DOHH2 (cell line): ENCODE measurements at regions not wholly inside any gene's neighbourhood (a gene's known extent, or its start where the extent isn't known, plus 50 kb on each side); places are given as distances from the start of the nearest gene placed in this dataset.
A peak's percentile ranks its signal among the peaks of the same experiment; 100 is the strongest.

ENCODE experiments used
- H3F3A ChIP-seq: fragments of 200-600 bp; sonication (generic), shearing (Covaris generic); 2 replicates; pipeline ENCODE4 v1.6.0; 2016; ENCODE audit warnings: antibody characterized with exemption, mild to moderate bottlenecking; ENCODE audit not compliant: control insufficient read depth, insufficient read depth
- H3K27ac ChIP-seq: fragments of 200-600 bp; sonication (generic); 2 replicates; pipeline ENCODE4 v1.5.1; 2014; ENCODE audit warnings: low read depth, mild to moderate bottlenecking, low read length, moderate library complexity
- H3K27me3 ChIP-seq: fragments of 200-600 bp; sonication (generic); 2 replicates; pipeline ENCODE4 v1.6.1; 2014; ENCODE audit warnings: mild to moderate bottlenecking, low read length, mixed read lengths; ENCODE audit not compliant: control insufficient read depth
- H3K36me3 ChIP-seq: fragments of 200-600 bp; sonication (generic); 2 replicates; pipeline ENCODE4 v1.6.1; 2014; ENCODE audit warnings: mild to moderate bottlenecking, low read length, moderate library complexity, mixed read lengths; ENCODE audit not compliant: control insufficient read depth
- H3K4me1 ChIP-seq: fragments of 200-600 bp; sonication (generic); 2 replicates; pipeline ENCODE4 v1.6.1; 2014; ENCODE audit warnings: mild to moderate bottlenecking, low read length, mixed read lengths; ENCODE audit not compliant: control insufficient read depth
- H3K4me2 ChIP-seq: fragments of 200-600 bp; sonication (generic); 2 replicates; pipeline ENCODE4 v1.6.0; 2014; ENCODE audit warnings: mild to moderate bottlenecking, low read length, moderate library complexity
- H3K4me3 ChIP-seq: fragments of 200-600 bp; sonication (generic); 2 replicates; pipeline ENCODE4 v1.5.1; 2014; ENCODE audit warnings: mild to moderate bottlenecking, low read length, mixed read lengths
- H3K79me2 ChIP-seq: fragments of 200-600 bp; sonication (generic); 2 replicates; pipeline ENCODE4 v1.6.1; 2014; ENCODE audit warnings: mild to moderate bottlenecking, low read length, mixed read lengths; ENCODE audit not compliant: control insufficient read depth
- H3K9me2 ChIP-seq: fragments of 200-600 bp; sonication (generic); replicated peaks from 2 replicates; pipeline ENCODE4 v1.6.1; 2014; ENCODE audit warnings: mild to moderate bottlenecking, low read length, mixed read lengths; ENCODE audit not compliant: control insufficient read depth
- H3K9me3 ChIP-seq: fragments of 200-600 bp; sonication (generic); 2 replicates; pipeline ENCODE4 v1.6.1; 2014; ENCODE audit warnings: antibody characterized with exemption, low read length, mixed read lengths; ENCODE audit not compliant: control insufficient read depth, insufficient read depth
- H4K20me1 ChIP-seq: fragments of 200-600 bp; sonication (generic); 2 replicates; pipeline ENCODE4 v1.6.0; 2014; ENCODE audit warnings: low read depth, mild to moderate bottlenecking, antibody characterized with exemption, low read length, moderate library complexity; ENCODE audit not compliant: control insufficient read depth, insufficient read depth
- EZH2phosphoT487 ChIP-seq: fragments of 200-600 bp; sonication (generic); IDR thresholded peaks from 2 replicates; pipeline ENCODE4 v1.6.1; 2017; ENCODE audit warnings: borderline replicate concordance, mild to moderate bottlenecking, antibody characterized with exemption, low read length, moderate library complexity, mixed read lengths
- TF ChIP-seq, protein P1 (sequence below): fragments of 200-600 bp; sonication (generic); IDR thresholded peaks from one replicate; pipeline ENCODE4 v1.5.1; 2014; ENCODE audit warnings: antibody characterized with exemption, mild to moderate bottlenecking, low read depth, low read length; ENCODE audit not compliant: poor library complexity, severe bottlenecking

- no peaks in the 10 kb centered on the region for H3K79me2 ChIP-seq
- H3K27ac ChIP-seq, result no peak overlapping the region
- no peaks in the 10 kb centered on the region for H3K9me3 ChIP-seq
- H3K4me3 ChIP-seq, result no peak overlapping the region
- no peak for TF ChIP-seq EZH2phosphoT487
- TF ChIP-seq, protein P1, sequence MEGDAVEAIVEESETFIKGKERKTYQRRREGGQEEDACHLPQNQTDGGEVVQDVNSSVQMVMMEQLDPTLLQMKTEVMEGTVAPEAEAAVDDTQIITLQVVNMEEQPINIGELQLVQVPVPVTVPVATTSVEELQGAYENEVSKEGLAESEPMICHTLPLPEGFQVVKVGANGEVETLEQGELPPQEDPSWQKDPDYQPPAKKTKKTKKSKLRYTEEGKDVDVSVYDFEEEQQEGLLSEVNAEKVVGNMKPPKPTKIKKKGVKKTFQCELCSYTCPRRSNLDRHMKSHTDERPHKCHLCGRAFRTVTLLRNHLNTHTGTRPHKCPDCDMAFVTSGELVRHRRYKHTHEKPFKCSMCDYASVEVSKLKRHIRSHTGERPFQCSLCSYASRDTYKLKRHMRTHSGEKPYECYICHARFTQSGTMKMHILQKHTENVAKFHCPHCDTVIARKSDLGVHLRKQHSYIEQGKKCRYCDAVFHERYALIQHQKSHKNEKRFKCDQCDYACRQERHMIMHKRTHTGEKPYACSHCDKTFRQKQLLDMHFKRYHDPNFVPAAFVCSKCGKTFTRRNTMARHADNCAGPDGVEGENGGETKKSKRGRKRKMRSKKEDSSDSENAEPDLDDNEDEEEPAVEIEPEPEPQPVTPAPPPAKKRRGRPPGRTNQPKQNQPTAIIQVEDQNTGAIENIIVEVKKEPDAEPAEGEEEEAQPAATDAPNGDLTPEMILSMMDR, result peak; percentile 17
- no peaks in the 10 kb centered on the region for H3K36me3 ChIP-seq
- H3K9me2 ChIP-seq, result no peaks in the 10 kb centered on the region
- H3K27me3 ChIP-seq, result no peaks in the 10 kb centered on the region; the same call in 1 of the 2 replicates
- no peak overlapping the region for H3K4me2 ChIP-seq
- H4K20me1 ChIP-seq, result no peaks in the 10 kb centered on the region
- peaks cover 8% of the 10 kb centered on the region for H3K4me1 ChIP-seq
- H3F3A ChIP-seq, result no peaks in the 10 kb centered on the region
Measured at GRCh38 chr5:158165647-158166046, 306.7 kb upstream of the CLINT1 start.

DNA sequence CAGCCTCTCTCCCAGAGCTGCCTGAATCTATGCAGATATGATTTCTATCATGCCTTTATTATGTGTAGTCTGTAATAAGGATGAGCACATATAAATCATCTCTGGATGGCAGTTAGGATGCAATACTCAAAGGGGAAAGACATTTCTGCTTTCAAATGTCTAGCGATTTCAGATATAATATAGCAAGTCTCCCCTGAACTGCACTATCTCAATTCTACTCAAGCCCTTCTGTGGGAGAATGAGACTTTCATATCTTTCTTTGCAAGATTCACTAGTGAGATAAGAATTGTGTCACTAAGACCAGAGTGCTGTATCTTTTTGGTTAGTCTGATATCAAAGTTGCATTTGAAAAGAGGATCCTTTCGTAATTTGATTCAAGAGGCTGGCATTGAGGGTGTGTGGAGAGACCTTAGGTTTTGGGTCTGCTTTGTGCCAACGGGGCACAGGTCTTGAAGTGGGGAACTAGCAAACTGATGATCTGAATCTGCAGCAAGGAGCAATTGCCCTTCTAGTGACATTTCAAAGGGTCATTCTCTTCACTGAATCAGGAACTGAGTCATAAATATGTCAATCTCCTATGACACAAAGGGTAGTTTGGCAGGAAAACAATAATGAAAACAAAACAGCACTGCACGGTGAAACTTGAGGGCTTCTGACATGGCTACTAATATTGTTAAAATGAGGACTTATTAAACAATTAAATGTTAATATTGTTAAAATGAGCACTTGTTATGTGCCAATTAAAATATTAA is 305.5 kb upstream of the CLINT1 start:
- H3K27ac ChIP-seq, result no peak overlapping the region
- no peaks in the 10 kb centered on the region; the same call in 1 of the 2 replicates for H3K27me3 ChIP-seq
- H3K36me3 ChIP-seq, result no peaks in the 10 kb centered on the region
- no peak overlapping the region for H3K4me2 ChIP-seq
- H3K4me3 ChIP-seq, result no peak overlapping the region
- H3K9me3 ChIP-seq, result no peaks in the 10 kb centered on the region
- H3K4me1 ChIP-seq, result no peaks in the 10 kb centered on the region
- H3K79me2 ChIP-seq, result no peaks in the 10 kb centered on the region
- no peaks in the 10 kb centered on the region for H3F3A ChIP-seq
- TF ChIP-seq EZH2phosphoT487, result no peak
- TF ChIP-seq, protein P1, result no peak
- H3K9me2 ChIP-seq, result no peaks in the 10 kb centered on the region
- H4K20me1 ChIP-seq, result no peaks in the 10 kb centered on the region

GRCh38 chr5:158163451-158164295 is 304.7 kb upstream of the CLINT1 start:
- no peaks in the 10 kb centered on the region for H4K20me1 ChIP-seq
- no peaks in the 10 kb centered on the region for H3K9me3 ChIP-seq
- TF ChIP-seq EZH2phosphoT487, result no peak
- TF ChIP-seq, protein P1, result no peak
- H3K79me2 ChIP-seq, result no peaks in the 10 kb centered on the region
- H3K9me2 ChIP-seq, result no peaks in the 10 kb centered on the region
- H3K27me3 ChIP-seq, result no peaks in the 10 kb centered on the region; the same call in 1 of the 2 replicates
- no peaks in the 10 kb centered on the region for H3F3A ChIP-seq
- no peaks in the 10 kb centered on the region for H3K36me3 ChIP-seq
- H3K4me2 ChIP-seq, result no peak overlapping the region
- H3K27ac ChIP-seq, result no peak overlapping the region
- H3K4me3 ChIP-seq, result no peak overlapping the region
- H3K4me1 ChIP-seq, result no peaks in the 10 kb centered on the region
